Right atrium auricular region (tissue), 2 donors: ENCODE measurements at regions not wholly inside any gene's neighbourhood (a gene's known extent, or its start where the extent isn't known, plus 50 kb on each side); places are given as distances from the start of the nearest gene placed in this dataset.

Experiments used
- DNase-seq: peaks from one replicate; pipeline ENCODE4 v3.0.0-alpha.2; 2019; ENCODE audit warnings: low spot score
- H3K27ac ChIP-seq, 2 donors: fragments of 200-600 bp; sonication (generic); 1 replicate in 1 of 2; 2 replicates in 1 of 2; pipeline ENCODE4 v1.5.1; 2016 to 2019
- H3K27me3 ChIP-seq, 2 donors: fragments of 200-600 bp; sonication (generic); one replicate each; pipeline versions ENCODE4 v1.5.1 to v1.6.0; 2017 to 2019
- H3K36me3 ChIP-seq: fragments of 200-600 bp; sonication (generic); one replicate; pipeline ENCODE4 v1.5.1; 2016
- H3K4me1 ChIP-seq, 2 donors: fragments of 200-600 bp; sonication (generic); one replicate each; pipeline versions ENCODE4 v1.5.1 to v1.6.0; 2017 to 2019
- H3K4me3 ChIP-seq, 2 donors: fragments of 200-600 bp; sonication (generic); 1 replicate in 1 of 2; 2 replicates in 1 of 2; pipeline ENCODE4 v1.5.1; 2017 to 2019; ENCODE audit warnings: mild to moderate bottlenecking in 1 of 2, moderate library complexity in 1 of 2
- H3K9me3 ChIP-seq, 2 donors: fragments of 200-600 bp; sonication (generic); one replicate each; pipeline ENCODE4 v1.5.1; 2019
- TF ChIP-seq, protein P1 (sequence below), 2 donors: fragments of 200-600 bp; sonication (generic); IDR thresholded peaks; one replicate each; pipeline ENCODE4 v1.5.1; 2019; ENCODE audit warnings: antibody characterized with exemption in 2 of 2

DNA sequence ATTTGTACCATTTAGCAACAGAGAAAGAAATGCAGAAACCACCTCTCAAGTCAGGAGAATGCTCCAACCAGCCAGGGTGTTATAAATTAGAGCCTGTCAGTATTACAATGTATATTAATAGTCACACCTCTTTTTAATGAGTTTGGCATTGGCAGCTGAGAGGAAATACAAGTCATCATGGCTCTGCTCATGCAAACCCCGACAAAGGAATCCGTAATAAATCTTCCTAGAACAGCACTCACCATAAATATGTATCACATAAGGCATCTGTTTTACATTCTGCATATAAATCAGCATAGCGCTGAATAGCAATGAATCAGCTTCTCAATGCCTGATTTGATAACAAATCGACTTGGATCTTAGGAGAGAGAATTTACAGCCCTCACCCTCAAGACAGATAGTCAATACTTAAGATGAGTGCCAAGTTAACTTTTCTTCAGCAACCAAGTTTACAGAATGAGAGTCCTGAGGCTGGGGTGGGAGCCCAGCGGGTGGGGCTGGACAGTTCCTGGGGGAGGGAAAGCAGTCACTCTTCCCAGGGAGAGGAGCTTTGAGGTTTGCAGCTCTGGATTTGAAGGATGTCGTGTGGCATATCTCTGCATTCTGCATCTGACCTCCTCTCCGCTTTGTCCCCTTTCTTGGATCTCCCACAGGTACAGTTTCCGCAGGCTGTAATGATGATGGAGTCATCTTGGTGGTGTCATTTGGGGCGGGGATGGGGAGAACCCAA is 1034.4 kb upstream of the NR2F2 start:
- Histone ChIP-seq H3K9me3 (no peaks in the 10 kb centered on the region), H3K36me3 (no peaks in the 10 kb centered on the region), H3K27me3 (no peaks in the 10 kb centered on the region), H3K4me3 (no peak overlapping the region), H3K27ac (no peak overlapping the region), H3K4me1 (peaks cover 0 to 28% of the 10 kb centered on the region in 2 donors)
- DNase-seq: no peak
- TF ChIP-seq, protein P1, sequence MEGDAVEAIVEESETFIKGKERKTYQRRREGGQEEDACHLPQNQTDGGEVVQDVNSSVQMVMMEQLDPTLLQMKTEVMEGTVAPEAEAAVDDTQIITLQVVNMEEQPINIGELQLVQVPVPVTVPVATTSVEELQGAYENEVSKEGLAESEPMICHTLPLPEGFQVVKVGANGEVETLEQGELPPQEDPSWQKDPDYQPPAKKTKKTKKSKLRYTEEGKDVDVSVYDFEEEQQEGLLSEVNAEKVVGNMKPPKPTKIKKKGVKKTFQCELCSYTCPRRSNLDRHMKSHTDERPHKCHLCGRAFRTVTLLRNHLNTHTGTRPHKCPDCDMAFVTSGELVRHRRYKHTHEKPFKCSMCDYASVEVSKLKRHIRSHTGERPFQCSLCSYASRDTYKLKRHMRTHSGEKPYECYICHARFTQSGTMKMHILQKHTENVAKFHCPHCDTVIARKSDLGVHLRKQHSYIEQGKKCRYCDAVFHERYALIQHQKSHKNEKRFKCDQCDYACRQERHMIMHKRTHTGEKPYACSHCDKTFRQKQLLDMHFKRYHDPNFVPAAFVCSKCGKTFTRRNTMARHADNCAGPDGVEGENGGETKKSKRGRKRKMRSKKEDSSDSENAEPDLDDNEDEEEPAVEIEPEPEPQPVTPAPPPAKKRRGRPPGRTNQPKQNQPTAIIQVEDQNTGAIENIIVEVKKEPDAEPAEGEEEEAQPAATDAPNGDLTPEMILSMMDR (IDR thresholded peaks at IDR 0.05): no peak

- Histone ChIP-seq H3K4me1 (peaks cover 0 to 28% of the 10 kb centered on the region in 2 donors), H3K27me3 (no peaks in the 10 kb centered on the region), H3K9me3 (no peaks in the 10 kb centered on the region), H3K27ac (no peak overlapping the region), H3K36me3 (no peaks in the 10 kb centered on the region), H3K4me3 (no peak overlapping the region)
- DNase-seq: no peak
- TF ChIP-seq, protein P1 (IDR thresholded peaks at IDR 0.05): no peak
Observed at GRCh38 chr15:95296643-95297042, 1033.9 kb upstream of the NR2F2 start.

- Histone ChIP-seq H3K9me3 (no peaks in the 10 kb centered on the region), H3K27ac (no peak overlapping the region), H3K36me3 (no peaks in the 10 kb centered on the region), H3K4me1 (peaks cover 0 to 33% of the 10 kb centered on the region in 2 donors), H3K27me3 (no peaks in the 10 kb centered on the region), H3K4me3 (no peak overlapping the region)
- DNase-seq: no peak
- TF ChIP-seq, protein P1 (IDR thresholded peaks at IDR 0.05): no peak
Observed at GRCh38 chr15:95298729-95299128, 1031.8 kb upstream of the NR2F2 start.

DNA sequence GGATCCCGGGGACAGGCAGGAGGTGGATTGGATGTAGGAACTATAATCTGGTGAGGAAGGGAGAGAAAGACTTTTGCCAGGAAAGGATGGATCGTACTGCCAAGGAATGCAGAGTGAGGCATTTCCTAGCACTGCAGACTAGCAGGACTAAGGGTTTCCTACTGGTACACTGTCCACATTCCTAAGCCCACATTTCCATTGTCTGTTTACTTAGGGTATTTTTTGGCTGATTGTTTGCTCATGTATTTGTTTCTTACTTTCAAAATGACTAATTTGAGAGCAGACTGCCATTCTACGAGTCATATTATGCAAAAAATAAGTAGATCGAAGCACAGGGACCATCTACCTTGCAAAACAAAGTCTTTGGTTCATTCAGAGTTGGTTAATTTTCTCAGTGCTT is 1029.5 kb upstream of the NR2F2 start:
- peaks cover 0 to 43% of the 10 kb centered on the region in 2 donors for H3K4me1 ChIP-seq
- no peak for DNase-seq
- no peak overlapping the region for H3K4me3 ChIP-seq
- H3K27ac ChIP-seq: no peak overlapping the region
- H3K9me3 ChIP-seq: no peaks in the 10 kb centered on the region
- no peaks in the 10 kb centered on the region for H3K36me3 ChIP-seq
- TF ChIP-seq, protein P1 (IDR thresholded peaks at IDR 0.05): no peak
- H3K27me3 ChIP-seq: no peaks in the 10 kb centered on the region

GRCh38 chr15:95302206-95302605 is 1028.3 kb upstream of the NR2F2 start:
- TF ChIP-seq, protein P1 (IDR thresholded peaks at IDR 0.05): no peak
- Histone ChIP-seq H3K4me1 (peaks cover 0 to 31% of the 10 kb centered on the region in 2 donors), H3K27ac (no peak overlapping the region), H3K27me3 (no peaks in the 10 kb centered on the region), H3K4me3 (no peak overlapping the region), H3K9me3 (no peaks in the 10 kb centered on the region), H3K36me3 (no peaks in the 10 kb centered on the region)
- no peak for DNase-seq

DNA sequence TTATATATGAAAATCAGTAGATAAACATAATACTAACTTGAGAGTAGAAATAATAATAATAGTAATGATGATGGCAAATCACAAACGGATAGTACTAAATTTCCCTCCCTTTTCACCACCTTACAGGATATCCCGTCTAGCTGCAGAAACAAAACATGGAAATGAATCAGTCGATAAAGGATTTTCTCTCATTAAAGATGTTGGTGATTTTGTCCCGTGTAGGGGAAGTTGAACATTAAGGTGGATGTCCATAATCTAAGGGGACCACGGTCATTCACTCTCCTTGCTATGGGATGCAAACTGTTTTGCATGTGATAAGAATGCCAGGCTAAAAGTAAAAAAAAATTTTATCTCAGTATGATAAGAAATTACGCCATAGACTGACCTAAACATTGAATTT is 1027.7 kb upstream of the NR2F2 start:
- Histone ChIP-seq H3K36me3 (no peaks in the 10 kb centered on the region), H3K27me3 (no peaks in the 10 kb centered on the region), H3K27ac (no peak overlapping the region), H3K4me3 (no peak overlapping the region), H3K9me3 (no peaks in the 10 kb centered on the region), H3K4me1 (peaks cover 0 to 28% of the 10 kb centered on the region in 2 donors)
- TF ChIP-seq, protein P1 (IDR thresholded peaks at IDR 0.05): no peak
- no peak for DNase-seq
